Activated CD4-positive, alpha-beta T cell treated with anti-CD3 and anti-CD28 coated beads, Interleukin-2, amount 10 ng/mL, durations not matched to agents 24 days and 14 days (primary cell): ENCODE measurements at regions not wholly inside any gene's neighbourhood (a gene's known extent, or its start where the extent isn't known, plus 50 kb on each side); places are given as distances from the start of the nearest gene placed in this dataset.
"Not testable (repeated sequence)": the region's sequence is repeated elsewhere in the genome, so short reads cannot be mapped to it uniquely, and the experiment has no call there.

ENCODE experiments used
- DNase-seq: peaks from one replicate; pipeline ENCODE4 v3.0.0; 2022
- H3K27ac Mint-ChIP-seq: one replicate; pipeline ENCODE4 v1.8.0; 2022; ENCODE audit warnings: mild to moderate bottlenecking, mixed read lengths
- H3K27me3 Mint-ChIP-seq: one replicate; pipeline ENCODE4 v1.8.0; 2022; ENCODE audit warnings: mixed read lengths
- H3K36me3 Mint-ChIP-seq: one replicate; pipeline ENCODE4 v1.8.0; 2022; ENCODE audit warnings: low read depth, mild to moderate bottlenecking, mixed read lengths
- H3K4me1 Mint-ChIP-seq: one replicate; pipeline ENCODE4 v1.8.0; 2021; ENCODE audit warnings: mixed read lengths
- H3K4me3 Mint-ChIP-seq: one replicate; pipeline ENCODE4 v1.8.0; 2022; ENCODE audit warnings: mild to moderate bottlenecking, moderate library complexity, mixed read lengths
- H3K9me3 Mint-ChIP-seq: one replicate; pipeline ENCODE4 v1.8.0; 2021; ENCODE audit warnings: mixed read lengths
- intact Hi-C: fragments of 100-400 bp; cut with micrococcal nuclease; formaldehyde crosslinking; loops from one replicate; pipeline ENCODE4 v1.15.1; 2023

GRCh38 chr12:74169607-74170006 lies 368.0 kb upstream of the ATXN7L3B start:
- no peaks in the 10 kb centered on the region for H3K36me3 Mint-ChIP-seq
- H3K4me1 Mint-ChIP-seq = no peaks in the 10 kb centered on the region
- no peak overlapping the region for H3K27ac Mint-ChIP-seq
- DNase-seq = no peak
- intact Hi-C loops = no loop called here
- H3K27me3 Mint-ChIP-seq = no peaks in the 10 kb centered on the region
- no peaks in the 10 kb centered on the region for H3K9me3 Mint-ChIP-seq
- no peak overlapping the region for H3K4me3 Mint-ChIP-seq

DNA sequence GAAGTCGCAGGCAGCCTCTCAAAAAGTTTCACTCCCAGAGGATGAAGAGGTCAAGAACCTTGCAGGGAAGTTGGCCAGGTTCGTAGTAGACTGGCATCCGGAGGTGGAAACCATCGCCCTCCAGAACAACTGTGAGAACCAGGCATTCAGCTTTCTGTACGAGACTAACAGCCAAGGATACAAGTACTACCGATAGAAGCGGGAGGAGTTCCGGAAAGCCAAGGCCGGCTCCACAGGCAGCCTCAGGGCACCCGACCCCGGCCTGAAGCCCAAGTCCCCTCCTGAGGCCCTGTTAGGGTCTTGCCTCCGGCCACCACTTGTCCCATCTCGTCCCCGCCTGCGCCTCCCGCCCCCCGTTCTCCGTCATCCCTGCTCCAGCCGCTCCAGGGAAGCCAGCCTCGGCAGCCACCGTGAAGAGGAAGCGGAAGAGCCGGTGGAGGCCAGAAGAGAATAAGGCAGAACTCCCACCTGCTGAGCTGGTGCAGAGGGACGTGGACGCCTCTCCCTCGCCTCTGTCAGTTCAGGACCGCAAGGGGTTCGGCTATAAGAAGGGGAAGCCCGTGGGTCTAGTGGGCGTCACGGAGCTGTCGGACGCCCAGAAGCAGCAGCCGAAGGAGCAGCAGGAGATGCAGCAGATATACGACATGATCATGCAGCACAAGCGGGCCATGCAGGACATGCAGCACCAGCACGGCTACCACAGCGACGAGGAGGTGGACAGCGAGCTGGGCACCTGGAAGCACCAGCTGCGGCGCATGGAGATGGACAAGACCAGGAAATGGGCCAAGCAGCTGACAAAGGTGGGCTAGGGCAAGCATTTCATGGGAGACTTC lies 366.8 kb upstream of the ATXN7L3B start:
- Mint-ChIP-seq H3K9me3 (no peaks in the 10 kb centered on the region), H3K36me3 (no peaks in the 10 kb centered on the region), H3K4me3 (no peak overlapping the region), H3K4me1 (no peaks in the 10 kb centered on the region), H3K27me3 (no peaks in the 10 kb centered on the region), H3K27ac (no peak overlapping the region)
- intact Hi-C loops = no loop called here
- DNase-seq = no peak

- Mint-ChIP-seq H3K27me3 (no peaks in the 10 kb centered on the region), H3K27ac (no peak overlapping the region), H3K9me3 (no peaks in the 10 kb centered on the region), H3K36me3 (no peaks in the 10 kb centered on the region), H3K4me1 (no peaks in the 10 kb centered on the region), H3K4me3 (no peak overlapping the region)
- DNase-seq = no peak
- intact Hi-C loops = no loop called here
Observed at GRCh38 chr12:74171478-74171909, 366.1 kb upstream of the ATXN7L3B start.

DNA sequence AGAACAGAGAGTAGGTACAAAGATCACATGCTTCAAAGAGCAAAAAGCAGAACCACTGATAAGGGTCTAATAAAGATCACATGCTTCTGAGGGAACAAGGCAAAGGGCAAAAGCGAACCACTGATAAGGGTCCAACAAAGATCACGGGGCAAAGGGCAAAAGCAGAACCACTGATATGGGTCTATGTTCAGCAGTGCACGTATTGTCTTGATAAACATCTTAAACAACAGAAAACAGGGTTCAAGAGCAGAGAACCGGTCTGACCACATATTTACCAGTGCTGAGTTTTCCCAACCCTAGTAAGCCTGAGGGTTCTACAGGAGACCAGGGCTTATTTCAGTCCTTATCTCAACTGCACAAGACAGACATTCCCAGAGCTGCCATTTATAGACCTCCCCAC lies 362.7 kb upstream of the ATXN7L3B start:
- intact Hi-C loops, H3K4me1 Mint-ChIP-seq, H3K4me3 Mint-ChIP-seq, H3K27me3 Mint-ChIP-seq, H3K36me3 Mint-ChIP-seq, H3K27ac Mint-ChIP-seq, DNase-seq, H3K9me3 Mint-ChIP-seq: not testable (repeated sequence)

DNA sequence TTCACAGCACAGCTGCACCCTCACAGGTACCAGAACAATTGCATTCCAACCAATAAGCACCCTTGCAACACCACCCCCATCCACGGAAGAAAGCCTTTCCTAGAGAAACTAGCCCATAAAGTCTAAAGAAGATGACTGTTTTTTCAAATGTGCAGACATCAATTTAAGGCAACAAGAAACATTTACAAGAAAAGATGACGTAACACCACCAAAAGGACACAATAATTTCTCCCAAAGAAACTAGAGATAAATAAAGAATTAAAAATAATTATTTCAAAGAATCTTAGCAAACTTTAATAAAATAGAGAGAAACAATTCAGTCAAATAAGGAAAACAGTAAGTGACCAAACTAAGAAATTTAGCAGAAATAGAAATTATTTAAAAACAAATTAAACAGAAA lies 352.3 kb upstream of the ATXN7L3B start:
- Mint-ChIP-seq H3K9me3 (no peaks in the 10 kb centered on the region), H3K36me3 (no peaks in the 10 kb centered on the region), H3K4me1 (no peaks in the 10 kb centered on the region), H3K4me3 (no peak overlapping the region), H3K27me3 (no peaks in the 10 kb centered on the region), H3K27ac (no peak overlapping the region)
- no peak for DNase-seq
- intact Hi-C loops = no loop called here

DNA sequence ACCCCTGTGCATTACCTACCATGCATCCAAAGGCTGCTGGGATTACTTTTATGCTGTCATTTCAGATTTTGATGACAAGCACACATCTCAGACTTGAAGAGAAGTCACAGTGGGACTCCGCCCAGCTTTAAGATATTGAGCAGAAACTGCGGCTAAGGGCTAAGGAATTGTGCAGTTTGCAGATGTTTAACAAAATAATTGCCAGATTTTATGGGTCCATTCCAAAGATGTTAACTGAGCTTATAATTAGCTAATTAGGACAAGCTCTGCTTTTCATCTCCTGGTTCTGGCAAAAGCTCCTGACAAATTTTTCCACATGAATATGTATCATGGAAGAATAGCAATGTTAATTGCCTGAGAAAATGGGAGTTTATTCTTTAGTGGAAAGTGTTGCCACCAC lies 344.4 kb upstream of the ATXN7L3B start:
- DNase-seq = no peak
- intact Hi-C loops = no loop called here
- H3K27ac Mint-ChIP-seq = no peak overlapping the region
- H3K9me3 Mint-ChIP-seq = no peaks in the 10 kb centered on the region
- H3K4me3 Mint-ChIP-seq = no peak overlapping the region
- H3K4me1 Mint-ChIP-seq = no peaks in the 10 kb centered on the region
- no peaks in the 10 kb centered on the region for H3K36me3 Mint-ChIP-seq
- H3K27me3 Mint-ChIP-seq = no peaks in the 10 kb centered on the region

DNA sequence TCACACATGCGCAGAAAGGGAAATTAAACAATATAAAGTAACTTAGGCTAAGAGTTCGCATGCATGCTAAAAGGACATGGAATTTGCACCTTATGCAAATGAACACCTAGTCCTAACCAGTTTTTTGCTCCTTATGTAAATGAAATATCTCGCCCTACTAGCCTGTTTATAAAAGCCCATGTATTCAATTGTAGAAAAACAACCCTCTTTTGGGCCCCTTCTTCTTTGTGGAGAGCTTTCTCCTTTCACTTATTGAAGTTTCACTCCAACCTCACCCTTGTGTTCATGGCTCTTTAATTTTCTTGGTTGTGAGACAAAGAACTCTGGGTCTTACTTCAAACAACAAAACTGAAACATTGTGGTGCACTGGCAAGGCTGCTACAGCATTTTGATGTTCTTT lies 333.4 kb upstream of the ATXN7L3B start:
- Mint-ChIP-seq H3K9me3 (no peaks in the 10 kb centered on the region), H3K27me3 (no peaks in the 10 kb centered on the region), H3K36me3 (no peaks in the 10 kb centered on the region), H3K27ac (no peak overlapping the region), H3K4me3 (no peak overlapping the region), H3K4me1 (no peaks in the 10 kb centered on the region)
- intact Hi-C loops = no loop called here
- DNase-seq = no peak

DNA sequence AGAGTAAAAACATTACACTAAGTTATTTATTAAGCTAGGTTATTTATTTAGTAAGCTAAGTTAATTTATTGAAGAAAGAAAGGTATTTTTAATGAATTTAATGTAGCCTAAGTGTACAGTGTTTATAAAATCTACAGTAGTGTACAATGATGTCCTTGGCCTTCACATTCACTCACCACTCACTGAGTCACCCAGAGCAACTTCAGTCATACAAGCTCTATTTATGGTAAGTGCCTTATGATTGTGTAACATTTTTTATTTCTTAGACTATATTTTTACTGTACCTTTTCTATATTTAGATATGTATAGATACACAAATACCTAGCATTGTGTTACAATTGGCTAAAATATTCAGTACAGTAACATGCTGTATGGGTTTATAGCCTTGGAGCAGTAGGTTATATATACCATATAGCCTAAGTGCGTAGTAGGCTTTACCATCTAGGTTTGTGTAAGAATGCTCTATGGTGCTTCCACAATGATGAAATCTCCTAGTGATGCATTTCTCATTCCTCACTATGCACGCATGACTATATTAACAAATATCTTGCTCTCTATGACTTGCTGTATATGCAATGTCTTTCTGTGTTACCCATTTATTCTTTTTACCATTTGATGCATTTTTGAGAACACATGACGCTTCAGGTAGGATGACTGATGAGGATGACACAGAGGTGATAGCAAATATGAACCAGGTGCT lies 309.6 kb upstream of the ATXN7L3B start:
- intact Hi-C loops = no loop called here
- H3K27me3 Mint-ChIP-seq = no peaks in the 10 kb centered on the region
- H3K4me3 Mint-ChIP-seq = no peak overlapping the region
- no peak overlapping the region for H3K27ac Mint-ChIP-seq
- H3K4me1 Mint-ChIP-seq = no peaks in the 10 kb centered on the region
- no peaks in the 10 kb centered on the region for H3K9me3 Mint-ChIP-seq
- DNase-seq = no peak
- no peaks in the 10 kb centered on the region for H3K36me3 Mint-ChIP-seq

DNA sequence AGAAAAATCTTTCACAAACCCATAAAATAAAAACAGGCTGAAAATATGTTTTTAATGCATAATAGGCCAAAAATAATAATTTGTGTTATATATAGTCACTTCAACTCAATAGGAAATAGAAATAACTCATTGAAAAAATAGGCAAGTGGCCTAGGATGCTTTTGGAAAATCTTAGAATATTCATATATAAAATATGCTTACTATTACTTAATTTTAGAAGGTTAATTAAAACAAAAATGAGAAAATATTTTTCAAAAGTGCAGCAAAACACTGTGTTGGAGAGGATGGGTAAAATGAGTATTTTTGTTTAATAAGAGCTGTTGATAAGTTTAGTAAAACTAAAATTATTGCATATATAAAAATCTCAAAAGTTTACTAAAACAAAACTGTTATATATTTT lies 308.0 kb upstream of the ATXN7L3B start:
- H3K4me3 Mint-ChIP-seq = no peak overlapping the region
- H3K36me3 Mint-ChIP-seq = no peaks in the 10 kb centered on the region

DNA sequence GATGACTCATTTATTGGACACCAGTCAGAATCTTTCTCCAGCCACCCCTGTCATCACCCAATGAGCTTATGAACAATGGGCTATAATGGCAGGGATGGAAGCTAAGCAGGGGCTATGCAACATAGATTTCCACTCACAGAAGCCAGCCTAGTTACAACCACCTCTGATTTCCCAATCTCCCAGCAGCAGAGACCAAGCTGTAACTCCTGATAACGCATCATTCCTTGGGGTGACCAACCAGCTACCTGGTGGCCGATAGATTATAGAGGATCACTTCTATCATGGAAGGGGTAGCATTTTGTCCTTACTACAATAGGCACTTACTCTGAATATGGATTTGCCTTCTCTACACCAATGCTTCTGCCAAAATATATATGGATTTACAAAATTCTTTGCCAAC lies 302.3 kb upstream of the ATXN7L3B start:
- H3K9me3 Mint-ChIP-seq = no peaks in the 10 kb centered on the region
- intact Hi-C loops = no loop called here
- no peaks in the 10 kb centered on the region for H3K27me3 Mint-ChIP-seq
- DNase-seq = no peak
- no peak overlapping the region for H3K27ac Mint-ChIP-seq
- no peaks in the 10 kb centered on the region for H3K4me1 Mint-ChIP-seq
- no peak overlapping the region for H3K4me3 Mint-ChIP-seq
- no peaks in the 10 kb centered on the region for H3K36me3 Mint-ChIP-seq

More for the DNA sequence above, 308.0 kb upstream of the ATXN7L3B start:
- intact Hi-C loops = no loop called here
- H3K9me3 Mint-ChIP-seq = no peaks in the 10 kb centered on the region
- no peaks in the 10 kb centered on the region for H3K4me1 Mint-ChIP-seq
- DNase-seq = no peak
- no peak overlapping the region for H3K27ac Mint-ChIP-seq
- H3K27me3 Mint-ChIP-seq = no peaks in the 10 kb centered on the region

GRCh38 chr12:74241341-74241740 lies 296.3 kb upstream of the ATXN7L3B start:
- intact Hi-C loops = no loop called here
- no peaks in the 10 kb centered on the region for H3K27me3 Mint-ChIP-seq
- no peak overlapping the region for H3K27ac Mint-ChIP-seq
- no peak for DNase-seq
- H3K4me1 Mint-ChIP-seq = no peaks in the 10 kb centered on the region
- no peaks in the 10 kb centered on the region for H3K9me3 Mint-ChIP-seq
- H3K36me3 Mint-ChIP-seq = no peaks in the 10 kb centered on the region
- no peak overlapping the region for H3K4me3 Mint-ChIP-seq

GRCh38 chr12:74242088-74242487 lies 295.5 kb upstream of the ATXN7L3B start:
- Mint-ChIP-seq H3K9me3 (no peaks in the 10 kb centered on the region), H3K27ac (no peak overlapping the region), H3K36me3 (no peaks in the 10 kb centered on the region), H3K4me3 (no peak overlapping the region), H3K4me1 (no peaks in the 10 kb centered on the region), H3K27me3 (no peaks in the 10 kb centered on the region)
- intact Hi-C loops = no loop called here
- no peak for DNase-seq

- H3K36me3 Mint-ChIP-seq = no peaks in the 10 kb centered on the region
- intact Hi-C loops = no loop called here
Observed at GRCh38 chr12:74245458-74245857, 292.2 kb upstream of the ATXN7L3B start.

DNA sequence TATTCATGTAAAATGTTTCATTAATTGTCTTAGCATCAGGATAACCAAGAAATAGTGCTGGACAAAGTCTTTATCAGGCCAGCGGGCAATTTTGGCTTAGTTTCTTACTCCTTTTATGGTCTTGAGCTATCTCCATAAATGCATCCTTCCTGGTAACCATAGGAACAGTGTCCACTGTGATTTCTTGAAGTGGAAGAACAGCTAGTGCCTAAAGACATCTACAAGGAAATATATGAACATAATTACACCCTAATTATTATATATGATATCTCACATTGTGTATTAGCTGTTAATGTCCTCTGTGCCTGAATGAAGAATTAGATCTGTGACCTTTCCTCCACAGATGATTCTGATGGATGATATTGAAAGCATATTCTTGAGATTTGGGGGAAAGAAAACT lies 286.7 kb upstream of the ATXN7L3B start:
- no peaks in the 10 kb centered on the region for H3K9me3 Mint-ChIP-seq
- no peaks in the 10 kb centered on the region for H3K4me1 Mint-ChIP-seq
- no peaks in the 10 kb centered on the region for H3K27me3 Mint-ChIP-seq
- H3K36me3 Mint-ChIP-seq = no peaks in the 10 kb centered on the region
- no peak overlapping the region for H3K4me3 Mint-ChIP-seq
- intact Hi-C loops = no loop called here
- no peak overlapping the region for H3K27ac Mint-ChIP-seq
- no peak for DNase-seq

More at GRCh38 chr12:74245458-74245857, 292.2 kb upstream of the ATXN7L3B start:
- no peaks in the 10 kb centered on the region for H3K9me3 Mint-ChIP-seq
- H3K4me1 Mint-ChIP-seq = no peaks in the 10 kb centered on the region
- DNase-seq = no peak
- H3K27me3 Mint-ChIP-seq = no peaks in the 10 kb centered on the region
- no peak overlapping the region for H3K27ac Mint-ChIP-seq
- H3K4me3 Mint-ChIP-seq = no peak overlapping the region
